Activated T-helper 2 cell treated with anti-CD3 and anti-CD28 coated beads, Interferon-gamma antibody, Interleukin-2, Interleukin-4, amounts not matched to agents 10 μg/mL and 5 μg/mL and 100 μg/mL, durations not matched to agents 14 hours and 24 hours and 36 hours (primary cell): ENCODE measurements at regions not wholly inside any gene's neighbourhood (a gene's known extent, or its start where the extent isn't known, plus 50 kb on each side); places are given as distances from the start of the nearest gene placed in this dataset.
"Not testable (repeated sequence)": the region's sequence is repeated elsewhere in the genome, so short reads cannot be mapped to it uniquely, and the experiment has no call there.

Source experiments
- DNase-seq: peaks from one replicate; pipeline ENCODE4 v3.0.0; 2021; ENCODE audit warnings: low spot score
- H3K27ac Mint-ChIP-seq: one replicate; pipeline ENCODE4 v1.8.0; 2021; ENCODE audit warnings: mixed read lengths
- H3K27me3 Mint-ChIP-seq: one replicate; pipeline ENCODE4 v1.8.0; 2021; ENCODE audit warnings: low read depth, mixed read lengths
- H3K36me3 Mint-ChIP-seq: one replicate; pipeline ENCODE4 v1.8.0; 2021; ENCODE audit warnings: low read depth, mixed read lengths
- H3K4me1 Mint-ChIP-seq: one replicate; pipeline ENCODE4 v1.8.0; 2021; ENCODE audit warnings: low read depth, mixed read lengths
- H3K4me3 Mint-ChIP-seq: one replicate; pipeline ENCODE4 v1.8.0; 2021; ENCODE audit warnings: low read depth, mild to moderate bottlenecking, moderate library complexity, mixed read lengths
- H3K9me3 Mint-ChIP-seq: one replicate; pipeline ENCODE4 v1.8.0; 2021; ENCODE audit warnings: mixed read lengths
- intact Hi-C: fragments of 100-400 bp; cut with micrococcal nuclease; formaldehyde crosslinking; loops from one replicate; pipeline ENCODE4 v1.15.1; 2023

- H3K9me3 Mint-ChIP-seq, result no peaks in the 10 kb centered on the region
- no peaks in the 10 kb centered on the region for H3K4me1 Mint-ChIP-seq
- no peak overlapping the region for H3K4me3 Mint-ChIP-seq
- H3K27me3 Mint-ChIP-seq, result no peaks in the 10 kb centered on the region
- peaks cover 5% of the 10 kb centered on the region for H3K36me3 Mint-ChIP-seq
- no peak for DNase-seq
- intact Hi-C loops, result no loop called here
- no peak overlapping the region for H3K27ac Mint-ChIP-seq
Measured at GRCh38 chr21:14058566-14058965, 152.2 kb downstream of the LIPI start.

GRCh38 chr21:14057841-14058481 is 152.8 kb downstream of the LIPI start:
- DNase-seq, H3K4me3 Mint-ChIP-seq, H3K9me3 Mint-ChIP-seq, H3K4me1 Mint-ChIP-seq, H3K36me3 Mint-ChIP-seq, intact Hi-C loops, H3K27me3 Mint-ChIP-seq, H3K27ac Mint-ChIP-seq: not testable (repeated sequence)

GRCh38 chr21:14057313-14057712 is 153.4 kb downstream of the LIPI start:
- Mint-ChIP-seq H3K4me1 (no peaks in the 10 kb centered on the region), H3K27me3 (no peaks in the 10 kb centered on the region), H3K4me3 (no peak overlapping the region), H3K9me3 (no peaks in the 10 kb centered on the region), H3K27ac (no peak overlapping the region), H3K36me3 (peaks cover 5% of the 10 kb centered on the region)
- intact Hi-C loops, result no loop called here
- DNase-seq, result no peak

GRCh38 chr21:14056771-14057191 is 154.0 kb downstream of the LIPI start:
- no peak for DNase-seq

GRCh38 chr21:14055746-14056515 is 154.8 kb downstream of the LIPI start:
- H3K9me3 Mint-ChIP-seq, H3K36me3 Mint-ChIP-seq, H3K4me3 Mint-ChIP-seq, H3K27ac Mint-ChIP-seq, intact Hi-C loops, H3K27me3 Mint-ChIP-seq, H3K4me1 Mint-ChIP-seq, DNase-seq: not testable (repeated sequence)

More at GRCh38 chr21:14056771-14057191, 154.0 kb downstream of the LIPI start:
- Mint-ChIP-seq H3K27me3 (no peaks in the 10 kb centered on the region), H3K9me3 (no peaks in the 10 kb centered on the region), H3K4me3 (no peak overlapping the region), H3K27ac (no peak overlapping the region), H3K36me3 (peaks cover 5% of the 10 kb centered on the region), H3K4me1 (no peaks in the 10 kb centered on the region)
- intact Hi-C loops, result no loop called here

- H3K27me3 Mint-ChIP-seq, result no peaks in the 10 kb centered on the region
- H3K4me1 Mint-ChIP-seq, result peaks cover 6% of the 10 kb centered on the region
- intact Hi-C loops, result no loop called here
- no peak overlapping the region for H3K27ac Mint-ChIP-seq
- DNase-seq, result no peak
- H3K9me3 Mint-ChIP-seq, result no peaks in the 10 kb centered on the region
- H3K36me3 Mint-ChIP-seq, result no peaks in the 10 kb centered on the region
- no peak overlapping the region for H3K4me3 Mint-ChIP-seq
Measured at GRCh38 chr21:14054682-14055081, 156.1 kb downstream of the LIPI start.

- Mint-ChIP-seq H3K27ac (no peak overlapping the region), H3K27me3 (no peaks in the 10 kb centered on the region), H3K4me1 (peaks cover 12% of the 10 kb centered on the region), H3K9me3 (no peaks in the 10 kb centered on the region), H3K4me3 (no peak overlapping the region), H3K36me3 (no peaks in the 10 kb centered on the region)
- intact Hi-C loops, result no loop called here
- no peak for DNase-seq
Measured at GRCh38 chr21:14050121-14050520, 160.6 kb downstream of the LIPI start.

- Mint-ChIP-seq H3K4me3 (no peak overlapping the region), H3K27me3 (no peaks in the 10 kb centered on the region), H3K36me3 (no peaks in the 10 kb centered on the region), H3K9me3 (no peaks in the 10 kb centered on the region), H3K27ac (no peak overlapping the region), H3K4me1 (peaks cover 16% of the 10 kb centered on the region)
- DNase-seq, result no peak
- intact Hi-C loops, result no loop called here
Measured at GRCh38 chr21:14046401-14046800, 164.4 kb downstream of the LIPI start.

- H3K4me1 Mint-ChIP-seq, result peaks cover 8% of the 10 kb centered on the region
- no peak for DNase-seq
- H3K36me3 Mint-ChIP-seq, result no peaks in the 10 kb centered on the region
- intact Hi-C loops, result no loop called here
- no peaks in the 10 kb centered on the region for H3K27me3 Mint-ChIP-seq
- no peak overlapping the region for H3K4me3 Mint-ChIP-seq
- H3K27ac Mint-ChIP-seq, result no peak overlapping the region
- no peaks in the 10 kb centered on the region for H3K9me3 Mint-ChIP-seq
Measured at GRCh38 chr21:14040386-14040785, 170.4 kb downstream of the LIPI start.

GRCh38 chr21:14028619-14029018 is 182.1 kb downstream of the LIPI start:
- Mint-ChIP-seq H3K4me1 (peaks cover 17% of the 10 kb centered on the region), H3K4me3 (peak overlapping the region; percentile 90)
- DNase-seq, H3K36me3 Mint-ChIP-seq, H3K27me3 Mint-ChIP-seq, H3K9me3 Mint-ChIP-seq, H3K27ac Mint-ChIP-seq: not testable (repeated sequence)
- intact Hi-C loops, result loop anchor here (10.0 kb wide), 1 partner anchor 1036 kb away; the partner anchor contains the start of gene NRIP1

- peak; percentile 88 for DNase-seq
- peak overlapping the region; percentile 80 for H3K27ac Mint-ChIP-seq
- H3K27me3 Mint-ChIP-seq, H3K9me3 Mint-ChIP-seq, H3K36me3 Mint-ChIP-seq: not testable (repeated sequence)
- intact Hi-C loops, result loop anchor here (2.0 to 10.0 kb wide), 2 partner anchors 355 to 1037 kb away; partner anchors contain the start of genes HSPA13 and NRIP1
- H3K4me3 Mint-ChIP-seq, result peak overlapping the region; percentile 90
- H3K4me1 Mint-ChIP-seq, result peaks cover 17% of the 10 kb centered on the region
Measured at GRCh38 chr21:14027235-14027869, 183.4 kb downstream of the LIPI start.

- not testable (repeated sequence) for DNase-seq, H3K9me3 Mint-ChIP-seq, H3K4me1 Mint-ChIP-seq, H3K36me3 Mint-ChIP-seq, H3K4me3 Mint-ChIP-seq, H3K27me3 Mint-ChIP-seq, H3K27ac Mint-ChIP-seq
- intact Hi-C loops, result loop anchor here (10.0 kb wide), 1 partner anchor 1045 kb away; the partner anchor contains the start of gene NRIP1
Measured at GRCh38 chr21:14020108-14020507, 190.6 kb downstream of the LIPI start.

- H3K27ac Mint-ChIP-seq, DNase-seq, intact Hi-C loops, H3K27me3 Mint-ChIP-seq, H3K36me3 Mint-ChIP-seq, H3K9me3 Mint-ChIP-seq, H3K4me3 Mint-ChIP-seq, H3K4me1 Mint-ChIP-seq: not testable (repeated sequence)
Measured at GRCh38 chr21:14015841-14016240, 194.9 kb downstream of the LIPI start.
